IMR-90 (cell line): ENCODE measurements at regions not wholly inside any gene's neighbourhood (a gene's known extent, or its start where the extent isn't known, plus 50 kb on each side); places are given as distances from the start of the nearest gene placed in this dataset.

ENCODE experiments used
- ATAC-seq: fragments of 200-7000 bp; cut with Tn5 transposase; 2 replicates; pipeline ENCODE4 v1.9.1; 2020; ENCODE audit warnings: low read depth, mild to moderate bottlenecking, moderate library complexity
- BruUV-seq: library from RNA; stranded (reverse); fragments of 400-500 nt; replicated peaks from 2 replicates; lab custom pipeline; 2021; lab: Mats Ljungman, UMichigan
- CTCF ChIA-PET: fragments of 300-600 bp; formaldehyde crosslinking; extraction: SDS; loops from one replicate; lab custom pipeline; 2021; ENCODE audit warnings: antibody characterized with exemption; lab: Yijun Ruan, JAX
- POLR2A ChIA-PET: fragments of 300-600 bp; sonication (Branson Sonifier 250); formaldehyde crosslinking; loops from one replicate; lab custom pipeline; 2022; ENCODE audit warnings: antibody characterized with exemption; ENCODE audit not compliant: unreplicated experiment; lab: Charles Lee
- DNase-seq: peaks from one replicate; pipeline ENCODE4 v3.0.0; 2013
- H2AFZ ChIP-seq: replicated peaks from 2 replicates; pipeline ENCODE3; 2013; ENCODE audit warnings: low read length, mild to moderate bottlenecking; ENCODE audit not compliant: poor library complexity
- H2AK5ac ChIP-seq: 2 replicates; pipeline ENCODE4 v1.6.1; 2013; ENCODE audit warnings: low read depth, low read length, inconsistent platforms
- H2AK9ac ChIP-seq: replicated peaks from 2 replicates; pipeline ENCODE3; 2013; ENCODE audit warnings: mild to moderate bottlenecking, low read depth, low read length, moderate library complexity; ENCODE audit not compliant: poor library complexity
- H2BK120ac ChIP-seq: 2 replicates; pipeline ENCODE4 v1.6.1; 2013; ENCODE audit warnings: low read depth, low read length, inconsistent platforms
- H2BK15ac ChIP-seq: 3 replicates; pipeline ENCODE4 v1.6.1; 2013; ENCODE audit warnings: low read depth, low read length, inconsistent platforms
- H2BK20ac ChIP-seq: 2 replicates; pipeline ENCODE4 v1.6.1; 2013; ENCODE audit warnings: low read depth, mild to moderate bottlenecking, inconsistent platforms, low read length, moderate library complexity
- H2BK5ac ChIP-seq: 2 replicates; pipeline ENCODE4 v1.6.1; 2013; ENCODE audit warnings: mild to moderate bottlenecking, low read depth, low read length, inconsistent platforms; ENCODE audit not compliant: poor library complexity, severe bottlenecking
- H3K14ac ChIP-seq: replicated peaks from 2 replicates; pipeline ENCODE4 v1.6.1; 2013; ENCODE audit warnings: low read depth, low read length, inconsistent platforms
- H3K18ac ChIP-seq: 2 replicates; pipeline ENCODE4 v1.6.1; 2013; ENCODE audit warnings: low read depth, low read length, control low read depth
- H3K23ac ChIP-seq: 2 replicates; pipeline ENCODE4 v1.6.1; 2013; ENCODE audit warnings: low read depth, low read length, inconsistent platforms
- H3K27ac ChIP-seq: 2 replicates; pipeline ENCODE4 v1.5.1; 2013; ENCODE audit warnings: mild to moderate bottlenecking, control low read depth, low read length; ENCODE audit not compliant: insufficient read depth
- H3K27me3 ChIP-seq: 2 replicates; pipeline ENCODE4 v1.6.1; 2013; ENCODE audit warnings: low read length; ENCODE audit not compliant: control insufficient read depth, insufficient read depth
- H3K36me3 ChIP-seq: 2 replicates; pipeline ENCODE4 v1.6.1; 2013; ENCODE audit warnings: low read length, mixed read lengths; ENCODE audit not compliant: control insufficient read depth, insufficient read depth
- H3K4ac ChIP-seq: 2 replicates; pipeline ENCODE4 v1.6.1; 2013; ENCODE audit warnings: low read depth, low read length, inconsistent platforms
- H3K4me1 ChIP-seq: 2 replicates; pipeline ENCODE4 v1.6.1; 2013; ENCODE audit warnings: low read length, mixed read lengths; ENCODE audit not compliant: control insufficient read depth, insufficient read depth
- H3K4me2 ChIP-seq: 2 replicates; pipeline ENCODE4 v1.6.1; 2013; ENCODE audit warnings: low read depth, mild to moderate bottlenecking, control low read depth, low read length, moderate library complexity
- H3K4me3 ChIP-seq: 2 replicates; pipeline ENCODE4 v1.5.1; 2013; ENCODE audit warnings: low read depth, mild to moderate bottlenecking, control low read depth, low read length, moderate library complexity; ENCODE audit not compliant: insufficient read depth
- H3K56ac ChIP-seq: 2 replicates; pipeline ENCODE4 v1.6.1; 2013; ENCODE audit warnings: low read length, inconsistent platforms; ENCODE audit not compliant: insufficient read depth; ENCODE audit errors: extremely low read depth
- H3K79me1 ChIP-seq, 2 experiments: 2 replicates each; pipeline ENCODE4 v1.6.1; 2013; ENCODE audit warnings: low read length in 2 of 2, inconsistent platforms in 1 of 2, low read depth in 1 of 2
- H3K9ac ChIP-seq: 2 replicates; pipeline ENCODE4 v1.6.1; 2013; ENCODE audit warnings: low read depth, low read length, control low read depth
- H3K9me1 ChIP-seq: 2 replicates; pipeline ENCODE4 v1.6.1; 2013; ENCODE audit warnings: low read length, inconsistent platforms; ENCODE audit not compliant: insufficient read depth
- H3K9me3 ChIP-seq: 2 replicates; pipeline ENCODE4 v1.6.1; 2013; ENCODE audit warnings: low read length; ENCODE audit not compliant: control insufficient read depth, insufficient read depth
- H4K20me1 ChIP-seq: 2 replicates; pipeline ENCODE4 v1.6.1; 2013; ENCODE audit warnings: low read length, inconsistent platforms; ENCODE audit not compliant: insufficient read depth
- H4K5ac ChIP-seq: 2 replicates; pipeline ENCODE4 v1.6.1; 2013; ENCODE audit warnings: mild to moderate bottlenecking, low read depth, low read length, control low read depth
- H4K8ac ChIP-seq, 2 experiments: 2 replicates each; pipeline ENCODE4 v1.6.1; 2013; ENCODE audit warnings: low read depth in 2 of 2, low read length in 2 of 2, control low read depth in 1 of 2, inconsistent platforms in 1 of 2
- H4K91ac ChIP-seq: 2 replicates; pipeline ENCODE4 v1.6.1; 2013; ENCODE audit warnings: low read depth, low read length, inconsistent platforms; ENCODE audit not compliant: insufficient read depth
- BHLHE40 ChIP-seq: fragments of 150-350 bp; IDR thresholded peaks from 2 replicates; pipeline ENCODE4 v1.6.1; 2016; ENCODE audit warnings: mild to moderate bottlenecking, low read depth, low read length
- CEBPB ChIP-seq: IDR thresholded peaks from 2 replicates; pipeline ENCODE4 v1.6.1; 2012; ENCODE audit warnings: low read depth, low read length, improper control_type of control experiment
- ELK1 ChIP-seq: fragments of 150-350 bp; IDR thresholded peaks from 2 replicates; pipeline ENCODE4 v1.6.1; 2016; ENCODE audit warnings: low read depth, mild to moderate bottlenecking, low read length, moderate library complexity, borderline replicate concordance
- MAFK ChIP-seq: IDR thresholded peaks from 2 replicates; pipeline ENCODE4 v1.6.1; 2012; ENCODE audit warnings: low read depth, low read length, improper control_type of control experiment
- MXI1 ChIP-seq: IDR thresholded peaks from 2 replicates; pipeline ENCODE4 v1.6.1; 2012; ENCODE audit warnings: low read depth, mild to moderate bottlenecking, low read length, moderate library complexity, borderline replicate concordance
- POLR2A ChIP-seq: IDR thresholded peaks from 2 replicates; pipeline ENCODE4 v1.6.1; 2012; ENCODE audit warnings: mild to moderate bottlenecking, low read depth, low read length
- WGBS, 2 experiments: methylation state at CpG; one replicate each; pipeline versions ENCODE4 v1.1.5 to v1.1.7; 2013; ENCODE audit warnings: missing lambda C conversion rate in 2 of 2; ENCODE audit not compliant: insufficient read length in 1 of 2; ENCODE audit errors: extremely low coverage in 2 of 2; 5-methylcytosine and 5-hydroxymethylcytosine counted together
- dilution Hi-C: fragments of 300-500 bp; cut with HindIII; formaldehyde crosslinking; loops from one replicate; pipeline ENCODE4 v1.14.3; 2018; ENCODE audit warnings: low sequenced_read_pairs; ENCODE audit not compliant: unreplicated experiment
- in situ Hi-C: fragments of 300-500 bp; cut with MboI; formaldehyde crosslinking; loops from 3 replicates; pipeline ENCODE4 v1.14.3; 2019; ENCODE audit warnings: low sequenced_read_pairs, inconsistent platforms, mixed read lengths
- intact Hi-C: fragments of 100-400 bp; cut with micrococcal nuclease; formaldehyde crosslinking; loops from 2 replicates; pipeline ENCODE4 v1.10.0; 2022
- TF ChIP-seq, protein P1 (sequence below): fragments of 150-350 bp; IDR thresholded peaks from 2 replicates; pipeline ENCODE4 v1.6.1; 2017; ENCODE audit warnings: mild to moderate bottlenecking, antibody characterized with exemption, low read length, low read depth

DNA sequence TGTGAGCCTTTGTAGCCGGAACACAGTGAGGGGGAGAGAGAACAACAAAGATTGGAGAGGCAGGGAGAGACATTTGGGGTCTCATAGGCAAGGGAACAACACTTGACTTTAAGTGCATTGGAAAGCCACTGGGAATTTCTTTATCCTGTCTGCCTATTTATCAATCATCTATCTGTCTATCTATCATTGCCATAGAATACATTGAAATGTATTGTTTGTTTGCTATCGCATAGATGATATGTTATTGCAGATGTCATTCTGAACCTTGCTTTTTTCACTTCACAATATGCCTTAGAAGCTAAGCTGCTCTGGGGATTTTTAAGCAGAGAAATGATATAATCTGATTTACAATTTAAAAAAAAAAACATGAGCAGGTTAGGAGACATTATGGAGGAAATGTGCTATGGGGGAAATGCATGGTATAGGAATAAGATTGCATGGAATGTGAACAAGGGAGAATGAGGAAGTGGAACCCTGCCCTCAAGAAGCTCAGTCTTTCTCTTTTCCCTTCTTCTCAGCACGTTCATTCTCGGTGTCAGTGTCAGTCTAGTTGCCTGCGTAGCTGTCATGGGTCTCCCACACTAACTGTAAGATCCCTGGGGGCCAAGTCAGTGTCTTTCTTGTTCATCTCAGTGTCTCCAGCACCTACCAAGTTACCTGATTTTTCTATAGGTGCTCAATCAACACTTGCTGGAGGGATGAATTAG is 158.7 kb upstream of the ARHGAP20 start:
- in situ Hi-C loops (no loop called here), dilution Hi-C loops (no loop called here)

More for the DNA sequence above, 158.7 kb upstream of the ARHGAP20 start:
- H2BK5ac ChIP-seq = no peak overlapping the region
- H3K9me3 ChIP-seq = no peaks in the 10 kb centered on the region
- H3K14ac ChIP-seq = no peak overlapping the region
- no peak overlapping the region for H3K4me3 ChIP-seq
- no peak overlapping the region for H3K4me2 ChIP-seq
- H3K36me3 ChIP-seq = no peaks in the 10 kb centered on the region
- H3K4me1 ChIP-seq = no peaks in the 10 kb centered on the region
- no peak overlapping the region for H2AK9ac ChIP-seq
- H3K79me1 ChIP-seq = no peaks in the 10 kb centered on the region
- no peak overlapping the region for H3K56ac ChIP-seq
- H4K20me1 ChIP-seq = no peaks in the 10 kb centered on the region
- ATAC-seq (no peak), DNase-seq (no peak)
- no peak for TF ChIP-seq BHLHE40
- no peak for TF ChIP-seq MXI1
- TF ChIP-seq ELK1 = no peak
- TF ChIP-seq, protein P1, sequence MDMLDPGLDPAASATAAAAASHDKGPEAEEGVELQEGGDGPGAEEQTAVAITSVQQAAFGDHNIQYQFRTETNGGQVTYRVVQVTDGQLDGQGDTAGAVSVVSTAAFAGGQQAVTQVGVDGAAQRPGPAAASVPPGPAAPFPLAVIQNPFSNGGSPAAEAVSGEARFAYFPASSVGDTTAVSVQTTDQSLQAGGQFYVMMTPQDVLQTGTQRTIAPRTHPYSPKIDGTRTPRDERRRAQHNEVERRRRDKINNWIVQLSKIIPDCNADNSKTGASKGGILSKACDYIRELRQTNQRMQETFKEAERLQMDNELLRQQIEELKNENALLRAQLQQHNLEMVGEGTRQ = no peak
- no peak for TF ChIP-seq MAFK
- TF ChIP-seq CEBPB = no peak
- no peak for TF ChIP-seq POLR2A
- no peak overlapping the region; the same call in 1 of the 2 replicates for H3K18ac ChIP-seq
- H3K9me1 ChIP-seq = no peaks in the 10 kb centered on the region
- no peak overlapping the region for H2BK20ac ChIP-seq
- CTCF ChIA-PET = interaction anchor here (0.6 to 0.9 kb wide), 2 partner anchors 17 to 141 kb away, joined by 3 to 6 read pairs; no protein-coding TSS in a partner anchor
- no peaks in the 10 kb centered on the region; the same call in 1 of the 2 replicates for H3K27me3 ChIP-seq
- no peak overlapping the region for H3K9ac ChIP-seq
- H2AK5ac ChIP-seq = no peak overlapping the region
- POLR2A ChIA-PET = no interaction called here
- intact Hi-C loops = no loop called here
- H2AFZ ChIP-seq = no peak overlapping the region
- no peak overlapping the region for H2BK15ac ChIP-seq
- no peak overlapping the region for H3K27ac ChIP-seq
- 100% methylated on average over 1 of the region's 5 CpGs; no CpG with 5 or more reads in 1 of the 2 experiments for WGBS, 2 experiments
- no peak overlapping the region for H4K91ac ChIP-seq
- no peak overlapping the region for H2BK120ac ChIP-seq
- no peak overlapping the region for H4K8ac ChIP-seq
- H3K23ac ChIP-seq = no peak overlapping the region
- no peak overlapping the region for H4K5ac ChIP-seq
- no TSS peak for BruUV-seq
- no peak overlapping the region for H3K4ac ChIP-seq
